ENCODE measurements at regions not wholly inside any gene's neighbourhood (a gene's known extent, or its start where the extent isn't known, plus 50 kb on each side); places are given as distances from the start of the nearest gene placed in this dataset.
A peak's percentile ranks its signal among the peaks of the same experiment; 100 is the strongest.

DNA sequence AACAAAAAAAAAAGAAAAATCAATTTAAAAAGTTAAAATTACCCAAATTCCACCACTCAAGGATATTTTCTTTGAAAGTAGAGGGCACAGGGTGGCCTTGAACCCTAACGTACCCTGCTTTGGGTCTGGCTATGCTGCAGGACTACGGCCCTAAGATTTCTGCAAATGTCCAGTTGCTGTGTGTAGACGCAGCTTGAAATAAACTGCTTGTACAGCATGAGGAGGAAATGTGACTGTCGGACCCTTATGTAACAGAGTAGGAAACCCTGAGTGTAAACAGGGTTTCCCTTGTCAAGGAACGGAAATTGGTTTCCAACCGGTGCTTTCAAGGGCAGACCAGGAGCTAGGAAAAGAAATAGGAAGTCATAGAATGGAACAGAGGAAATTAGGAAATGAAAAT, 60.7 kb upstream of the SHLD1 start:
- TF ChIP-seq, protein P1, sequence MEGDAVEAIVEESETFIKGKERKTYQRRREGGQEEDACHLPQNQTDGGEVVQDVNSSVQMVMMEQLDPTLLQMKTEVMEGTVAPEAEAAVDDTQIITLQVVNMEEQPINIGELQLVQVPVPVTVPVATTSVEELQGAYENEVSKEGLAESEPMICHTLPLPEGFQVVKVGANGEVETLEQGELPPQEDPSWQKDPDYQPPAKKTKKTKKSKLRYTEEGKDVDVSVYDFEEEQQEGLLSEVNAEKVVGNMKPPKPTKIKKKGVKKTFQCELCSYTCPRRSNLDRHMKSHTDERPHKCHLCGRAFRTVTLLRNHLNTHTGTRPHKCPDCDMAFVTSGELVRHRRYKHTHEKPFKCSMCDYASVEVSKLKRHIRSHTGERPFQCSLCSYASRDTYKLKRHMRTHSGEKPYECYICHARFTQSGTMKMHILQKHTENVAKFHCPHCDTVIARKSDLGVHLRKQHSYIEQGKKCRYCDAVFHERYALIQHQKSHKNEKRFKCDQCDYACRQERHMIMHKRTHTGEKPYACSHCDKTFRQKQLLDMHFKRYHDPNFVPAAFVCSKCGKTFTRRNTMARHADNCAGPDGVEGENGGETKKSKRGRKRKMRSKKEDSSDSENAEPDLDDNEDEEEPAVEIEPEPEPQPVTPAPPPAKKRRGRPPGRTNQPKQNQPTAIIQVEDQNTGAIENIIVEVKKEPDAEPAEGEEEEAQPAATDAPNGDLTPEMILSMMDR (IDR thresholded peaks at IDR 0.05 in 8 of 11, conservative IDR thresholded peaks at IDR 0.05 in 3 of 11): no peak
- TF ChIP-seq POLR2AphosphoS5 (IDR thresholded peaks at IDR 0.05): peak in 1 of 3 donors; percentile 33

Measured in spleen (tissue), 7 donors.